Hepatic stellate cell (primary cell): ENCODE measurements at regions not wholly inside any gene's neighbourhood (a gene's known extent, or its start where the extent isn't known, plus 50 kb on each side); places are given as distances from the start of the nearest gene placed in this dataset.

Source experiments
- DNase-seq: peaks from one replicate; pipeline ENCODE4 v3.0.0; 2011; ENCODE audit warnings: low spot score

DNA sequence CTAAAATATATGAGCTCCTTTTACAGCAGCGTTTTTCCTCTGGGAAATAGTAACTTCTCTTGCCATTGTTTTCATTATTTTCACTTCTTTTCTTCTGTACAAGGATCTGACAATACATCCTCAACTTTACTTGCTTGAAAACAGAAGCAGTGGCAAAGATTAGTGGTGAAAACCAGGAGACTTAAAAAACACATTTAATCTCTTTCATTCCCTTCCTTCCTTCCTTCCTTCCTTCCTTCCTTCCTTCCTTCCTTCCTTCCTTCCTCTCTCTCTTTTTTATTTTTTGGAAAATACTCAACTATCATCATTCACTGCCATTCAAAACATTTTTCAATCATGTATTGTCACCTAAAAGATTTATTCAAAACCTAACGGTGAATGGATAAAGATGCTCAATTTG is 1411.4 kb downstream of the NCAM2 start:
- no peak for DNase-seq

DNA sequence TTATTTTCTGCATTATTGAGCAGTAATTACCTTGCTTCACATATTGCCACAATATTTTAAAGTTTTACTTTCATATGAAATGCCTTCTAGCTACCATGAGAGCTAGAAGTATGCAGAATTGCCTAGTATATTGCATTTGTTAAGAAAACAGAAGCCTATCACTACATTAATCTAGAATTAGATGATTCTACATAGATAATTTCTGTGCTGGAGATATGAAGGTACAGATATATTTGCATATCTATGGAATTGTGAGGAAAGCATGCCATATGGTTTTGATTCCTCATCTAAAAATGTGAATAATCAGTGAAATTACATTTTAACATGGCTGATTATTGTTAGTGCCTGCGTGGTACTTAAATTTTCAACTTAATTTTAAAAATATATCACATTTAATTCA is 1418.3 kb downstream of the NCAM2 start:
- no peak for DNase-seq

DNA sequence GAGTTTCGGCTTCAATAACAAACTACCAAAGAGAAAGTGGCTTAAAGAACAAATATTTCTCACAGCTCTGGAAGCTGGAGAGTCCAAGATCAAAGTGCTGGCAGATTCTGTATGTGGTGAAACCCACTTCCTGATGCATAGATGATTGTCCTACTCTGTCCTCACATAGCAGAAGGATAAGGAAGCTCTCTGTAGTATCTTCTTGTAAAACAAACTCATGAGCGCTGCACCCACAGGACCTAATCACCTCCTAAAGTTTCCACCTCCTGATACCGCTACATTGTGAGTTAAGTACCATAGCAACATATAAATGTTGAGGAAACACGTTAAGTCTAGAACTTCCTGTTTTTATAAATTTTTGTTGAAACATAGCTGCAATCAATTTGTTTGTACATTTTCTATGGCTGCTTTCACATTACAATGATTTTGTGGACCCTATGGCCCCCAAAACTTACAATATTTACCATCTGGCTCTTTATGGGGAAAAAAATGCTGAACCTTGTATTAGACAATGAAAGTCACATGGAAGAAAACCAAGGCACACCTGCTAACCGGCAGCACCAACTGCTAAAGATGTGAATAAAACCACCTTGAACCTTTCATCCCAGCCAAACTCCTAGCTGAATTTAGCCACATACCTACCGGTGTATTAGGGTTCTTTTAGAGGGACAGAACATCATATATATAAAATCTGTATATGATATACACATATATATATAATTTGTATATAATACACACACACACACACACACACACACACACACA is 1423.4 kb downstream of the NCAM2 start:
- DNase-seq, result no peak

DNA sequence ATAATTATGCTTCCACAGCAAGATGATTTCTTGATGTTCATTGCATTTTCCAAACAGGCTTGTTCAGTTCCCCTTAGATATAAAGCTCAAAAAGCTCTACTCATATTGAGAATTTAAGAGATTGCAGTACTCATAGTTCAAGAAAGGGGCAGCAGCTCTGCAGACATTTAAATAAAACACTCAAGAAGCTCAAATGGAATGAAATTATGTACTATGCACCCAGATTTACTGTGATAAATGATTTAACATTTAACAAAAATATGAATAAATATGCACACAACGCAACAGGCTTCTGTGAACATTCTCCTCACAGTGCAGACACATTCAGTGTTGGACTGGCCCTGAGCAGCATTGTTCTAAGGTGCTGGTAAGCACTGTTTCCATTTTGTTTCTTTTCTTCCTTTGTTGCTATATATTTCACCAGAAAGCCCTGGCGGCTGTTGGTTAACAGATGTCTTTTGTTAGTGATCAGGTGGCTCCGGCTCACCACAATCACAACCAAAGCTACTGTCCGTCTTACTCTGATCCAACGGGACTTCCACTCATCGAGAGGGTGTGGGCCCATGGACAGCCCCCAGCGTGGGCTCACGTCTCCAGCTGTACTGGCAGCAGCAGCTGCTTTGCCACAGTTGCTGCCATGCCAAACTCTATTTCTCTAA is 1440.3 kb downstream of the NCAM2 start:
- no peak for DNase-seq

DNA sequence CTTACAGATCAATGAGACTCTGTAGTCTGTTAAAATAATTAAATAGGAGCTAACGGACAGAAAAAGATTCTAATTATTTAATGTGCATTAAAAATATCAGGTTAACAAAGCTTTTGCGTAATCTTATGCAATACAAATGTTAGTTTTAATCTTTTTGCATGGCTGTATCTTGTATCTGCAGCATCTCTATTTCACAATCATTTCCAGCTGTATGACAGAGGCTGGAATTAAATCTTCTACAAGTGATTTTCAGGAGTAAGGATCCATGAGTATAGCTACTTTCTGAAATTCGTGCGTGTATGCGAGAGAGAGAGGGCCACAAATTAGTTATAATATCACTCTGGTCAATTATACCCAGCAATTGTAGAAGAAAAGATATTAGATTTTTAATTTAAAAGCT is 1446.8 kb downstream of the NCAM2 start:
- DNase-seq, result no peak

DNA sequence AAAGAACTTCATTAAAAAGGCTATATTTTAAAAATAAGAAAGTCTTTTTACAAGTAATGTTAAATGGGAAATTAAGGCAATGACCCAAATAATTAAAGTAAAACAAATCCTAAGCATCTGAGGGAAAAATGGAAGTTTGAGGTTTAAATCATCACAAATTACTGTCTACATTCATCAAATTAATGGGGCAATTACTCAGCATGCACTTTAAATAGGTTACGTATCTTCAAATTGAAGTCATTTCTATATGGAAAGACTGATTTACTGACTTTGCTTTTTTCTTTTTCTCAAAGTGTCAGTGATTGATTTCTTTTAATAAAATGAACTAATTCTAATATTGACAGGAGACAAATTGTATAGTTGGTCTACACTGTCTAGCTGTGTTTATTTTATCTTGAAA is 1452.3 kb downstream of the NCAM2 start:
- DNase-seq, result no peak

DNA sequence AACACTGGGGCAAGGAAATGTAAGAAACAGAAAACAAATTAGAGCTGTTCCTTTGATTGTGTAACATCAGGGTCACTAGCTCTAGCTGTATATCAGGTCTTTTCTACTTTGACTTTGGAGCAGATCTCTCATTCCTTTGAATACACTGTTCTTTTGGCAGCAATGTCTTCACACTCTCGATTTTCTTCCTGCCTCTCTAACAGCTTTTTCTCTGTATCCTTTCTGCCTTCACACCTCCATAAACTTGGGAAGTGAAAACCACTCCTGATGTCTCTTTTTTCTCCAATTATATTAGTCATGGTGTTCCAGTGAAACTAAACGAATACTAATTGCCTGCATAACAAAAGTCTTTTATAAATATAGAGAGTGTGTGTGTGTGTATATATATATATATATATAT is 1458.0 kb downstream of the NCAM2 start:
- DNase-seq, result no peak

DNA sequence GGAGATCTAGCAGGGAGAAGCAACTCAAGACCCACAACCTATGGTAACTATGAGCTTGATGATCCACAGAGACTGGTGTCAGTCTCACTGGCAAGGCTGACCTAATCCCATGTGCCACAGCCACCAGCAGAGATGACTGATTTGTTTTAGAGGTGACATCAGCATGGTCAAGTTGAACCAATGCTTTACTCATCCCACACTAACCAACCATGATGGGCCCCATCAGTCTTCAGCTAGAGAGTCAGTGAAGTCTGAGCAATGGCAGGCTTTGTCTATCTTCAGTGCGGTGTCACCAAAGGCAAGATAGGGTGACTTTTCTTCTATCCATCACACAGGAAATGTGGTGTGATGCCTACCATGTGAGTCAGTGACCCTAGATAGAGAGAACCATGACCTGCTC is 1470.7 kb downstream of the NCAM2 start:
- no peak for DNase-seq

DNA sequence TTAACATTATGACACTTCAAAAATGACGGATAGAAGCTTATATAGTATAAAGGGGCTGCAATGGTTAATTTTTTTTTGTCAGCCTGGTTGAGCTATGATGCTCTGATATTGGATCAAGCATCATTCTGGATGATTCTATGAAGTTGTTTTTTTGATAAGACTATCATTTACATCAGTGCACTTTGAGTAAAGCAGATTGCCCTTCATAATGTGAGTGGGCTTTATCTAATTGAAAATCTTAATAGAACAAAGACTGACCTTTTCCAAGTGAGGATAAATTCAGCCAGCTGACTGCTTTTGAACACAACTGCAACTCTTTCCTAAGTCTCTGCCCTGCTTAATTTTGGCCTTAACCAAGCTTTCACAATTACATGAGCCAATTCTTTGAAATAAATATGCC is 1476.2 kb downstream of the NCAM2 start:
- DNase-seq, result no peak

DNA sequence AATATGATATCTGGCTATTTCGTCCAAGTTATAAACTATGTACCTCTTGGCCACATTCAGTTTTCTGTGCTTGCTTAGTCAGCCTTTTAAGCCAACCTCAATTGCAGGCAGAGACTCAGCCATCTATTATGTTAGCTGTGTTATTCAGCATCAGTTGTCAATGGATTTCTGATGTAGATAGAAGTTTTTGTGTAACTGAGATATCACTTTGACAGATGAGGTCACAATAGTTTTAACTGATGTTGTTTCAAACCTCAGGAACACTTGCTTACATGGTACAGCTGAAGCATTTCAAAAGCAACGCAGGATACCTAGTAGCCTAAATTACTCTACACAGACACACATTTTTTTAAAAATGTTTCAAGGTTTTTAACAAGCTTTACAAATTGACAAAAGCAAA is 1478.0 kb downstream of the NCAM2 start:
- DNase-seq, result no peak

DNA sequence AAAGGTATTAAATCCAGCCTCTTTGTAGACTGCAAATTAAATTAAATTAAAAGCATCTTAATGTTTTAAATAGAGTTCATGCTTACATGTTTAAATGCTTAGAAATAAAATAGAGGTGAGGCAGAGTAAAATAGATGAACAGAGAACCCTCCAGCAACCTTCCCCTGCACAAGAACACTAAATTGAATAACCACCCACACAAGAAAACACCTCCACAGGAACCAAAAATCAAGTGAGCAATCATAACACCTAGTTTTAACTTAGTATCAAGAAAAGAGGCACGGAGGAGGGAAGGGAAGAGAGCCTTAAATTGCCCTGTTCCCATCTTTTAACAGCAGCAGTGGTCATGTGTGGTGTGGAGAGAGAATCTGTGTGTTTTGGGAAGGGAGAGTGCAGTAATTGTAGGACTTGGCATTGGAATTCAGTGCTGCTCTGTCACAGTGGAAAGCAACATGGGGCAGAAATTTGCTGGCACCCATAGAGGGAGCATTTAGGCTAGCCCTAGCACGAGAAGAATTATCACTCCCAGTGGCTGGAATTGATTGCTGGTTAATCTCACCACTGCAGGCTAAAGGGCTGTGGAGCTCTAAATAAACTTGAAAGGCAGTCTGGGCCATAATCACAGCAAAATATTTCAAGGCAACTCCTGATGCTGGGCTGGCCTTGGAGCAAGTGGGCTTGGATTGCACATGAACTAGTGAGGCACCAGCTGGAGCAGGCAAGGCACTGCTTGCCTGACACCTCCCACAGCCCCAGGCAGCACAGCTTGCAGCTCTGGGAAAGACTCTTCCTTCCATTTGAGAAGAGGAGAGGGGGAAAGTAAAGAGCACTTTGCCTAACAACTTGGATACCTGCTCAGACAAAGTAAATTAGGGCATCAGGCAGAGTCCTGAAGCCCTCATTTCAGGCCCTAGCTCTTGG is 1478.8 kb downstream of the NCAM2 start:
- no peak for DNase-seq

DNA sequence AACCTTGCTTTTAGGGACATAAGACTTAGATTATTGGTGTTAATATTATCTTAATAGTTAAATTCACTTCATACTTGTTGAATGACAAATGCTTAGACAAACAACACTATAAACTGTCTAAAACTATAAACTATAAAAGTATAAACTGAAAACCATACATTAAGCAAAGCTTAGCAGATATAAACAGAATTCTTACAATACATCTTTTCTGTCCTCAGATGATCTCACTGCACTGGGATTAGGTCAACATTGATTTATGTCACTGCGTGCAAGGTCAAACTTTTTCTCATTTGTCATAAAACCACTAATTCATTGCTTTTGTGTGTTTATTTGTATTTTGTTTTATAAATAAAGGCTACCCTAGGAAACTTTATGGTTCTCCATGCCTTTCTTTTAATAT is 1491.8 kb downstream of the NCAM2 start:
- DNase-seq, result no peak

DNA sequence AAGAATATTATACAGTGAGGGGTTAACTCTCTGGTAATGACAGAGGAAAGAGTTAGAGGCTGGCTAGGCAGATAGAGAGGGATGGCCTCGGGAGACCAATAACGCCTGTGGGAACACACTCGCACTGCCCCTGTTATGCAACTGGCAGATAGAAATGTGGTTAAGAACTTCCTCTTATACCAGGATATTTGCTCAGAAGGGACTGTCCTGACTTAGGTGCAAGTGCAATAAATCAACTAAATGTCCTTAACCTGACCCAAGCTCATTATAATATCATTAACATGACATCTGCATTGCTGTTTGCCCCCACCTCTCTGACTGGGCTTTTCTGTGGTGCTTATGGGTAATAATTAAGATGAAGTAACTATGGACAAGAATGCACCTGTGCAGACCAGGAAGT is 1518.0 kb downstream of the NCAM2 start:
- no peak for DNase-seq

DNA sequence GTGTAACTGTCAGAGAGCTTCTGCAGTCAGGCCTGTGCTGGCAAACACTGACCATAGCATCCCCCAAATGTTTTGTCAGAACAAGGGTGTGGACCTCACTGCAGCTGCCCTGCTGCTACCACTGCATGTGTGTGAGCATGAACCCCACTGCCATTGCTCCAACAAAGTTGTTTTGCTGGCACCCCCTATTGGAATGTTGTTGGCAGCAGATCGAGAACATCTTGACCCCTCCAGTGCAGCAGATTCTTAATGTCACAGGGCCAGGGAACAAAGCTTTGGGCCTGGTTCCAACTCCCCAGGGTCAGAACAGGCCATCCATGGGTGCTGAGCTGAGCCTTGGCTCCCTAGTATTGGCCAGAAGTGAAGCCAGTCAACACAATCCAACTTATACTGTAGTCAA is 1537.4 kb downstream of the NCAM2 start:
- no peak for DNase-seq

DNA sequence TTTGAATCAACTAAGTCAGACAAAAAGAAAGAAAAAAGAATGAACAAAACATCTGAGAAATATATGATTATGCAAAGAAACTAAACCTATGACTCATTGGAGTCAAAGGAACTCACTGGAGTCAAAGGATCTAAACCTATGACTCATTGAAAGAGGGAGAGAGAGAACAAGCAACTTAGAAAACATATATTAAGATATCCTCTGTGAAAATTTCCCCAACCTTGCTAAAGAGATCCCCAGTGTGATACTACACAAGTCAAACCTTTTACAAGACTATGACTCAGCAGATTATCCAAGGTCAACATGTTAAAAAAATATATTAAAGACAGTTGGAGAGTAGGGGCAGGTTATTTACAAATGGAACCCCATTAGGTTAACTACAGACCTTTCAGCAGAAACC is 1538.3 kb downstream of the NCAM2 start:
- DNase-seq, result no peak

DNA sequence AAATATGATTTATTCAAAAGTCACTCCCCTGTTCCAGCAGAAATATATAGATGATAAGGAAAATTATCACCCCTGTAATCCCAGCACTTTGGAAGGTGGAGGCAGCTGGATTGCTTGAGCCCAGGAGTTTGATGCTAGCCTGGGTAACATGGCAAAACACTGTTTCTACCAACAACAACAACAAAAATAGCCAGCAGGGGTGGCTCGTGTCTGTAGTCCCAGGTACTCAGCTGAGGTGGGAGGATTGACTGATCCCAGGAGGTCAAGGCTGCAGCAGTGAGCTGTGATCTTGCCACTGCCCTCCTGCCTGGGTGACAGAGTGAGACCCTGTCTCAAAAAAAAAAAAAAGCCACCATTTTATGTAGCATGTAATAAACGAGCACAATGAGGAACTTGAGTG is 1546.5 kb downstream of the NCAM2 start:
- DNase-seq, result no peak

DNA sequence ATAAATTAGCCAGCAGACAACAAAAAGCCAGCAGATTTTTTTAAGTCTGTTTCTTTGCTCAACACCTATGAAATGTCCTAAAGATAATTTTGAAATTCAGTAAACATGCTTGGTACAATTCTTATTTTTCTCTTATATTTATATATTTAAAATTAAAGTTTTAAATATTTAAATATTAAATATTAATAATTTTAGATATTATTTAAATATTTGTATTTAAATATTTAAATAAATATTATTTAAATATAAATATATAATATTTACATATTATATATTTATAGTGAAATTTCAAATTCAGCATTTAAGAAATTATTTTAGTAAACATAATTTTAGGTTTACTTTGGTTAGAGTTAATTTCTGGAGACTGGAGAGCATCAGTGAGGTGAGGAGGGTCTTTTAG is 1554.2 kb downstream of the NCAM2 start:
- no peak for DNase-seq

DNA sequence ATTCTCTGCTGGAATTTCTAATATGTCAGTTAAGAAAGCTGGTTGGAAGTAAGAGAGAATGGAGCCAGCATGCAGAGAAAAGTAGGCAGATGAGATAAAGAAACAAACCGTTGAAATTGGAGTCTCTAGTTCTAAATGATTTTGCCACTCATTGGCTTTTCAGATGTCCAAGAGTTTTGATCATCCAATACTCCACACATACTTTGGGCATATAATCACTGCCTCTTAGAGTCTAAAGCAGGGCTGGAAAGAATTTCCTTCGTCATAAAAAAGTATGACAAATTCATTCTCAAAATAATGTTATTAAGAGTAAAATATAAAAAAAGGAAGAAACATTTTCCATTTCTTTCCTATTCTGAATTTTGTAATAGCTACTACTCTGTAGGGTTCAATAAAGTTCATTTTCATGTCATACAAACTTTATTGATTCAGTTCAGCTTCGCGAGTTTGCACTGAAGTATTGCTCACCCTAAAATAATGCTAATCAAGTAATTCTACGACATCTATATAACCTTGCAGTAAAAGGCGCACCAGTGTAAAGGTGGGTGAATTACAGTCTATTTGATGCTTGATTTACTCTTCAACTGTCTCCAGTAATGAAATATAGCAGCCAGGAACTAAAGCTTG is 1556.6 kb downstream of the NCAM2 start:
- DNase-seq, result no peak

DNA sequence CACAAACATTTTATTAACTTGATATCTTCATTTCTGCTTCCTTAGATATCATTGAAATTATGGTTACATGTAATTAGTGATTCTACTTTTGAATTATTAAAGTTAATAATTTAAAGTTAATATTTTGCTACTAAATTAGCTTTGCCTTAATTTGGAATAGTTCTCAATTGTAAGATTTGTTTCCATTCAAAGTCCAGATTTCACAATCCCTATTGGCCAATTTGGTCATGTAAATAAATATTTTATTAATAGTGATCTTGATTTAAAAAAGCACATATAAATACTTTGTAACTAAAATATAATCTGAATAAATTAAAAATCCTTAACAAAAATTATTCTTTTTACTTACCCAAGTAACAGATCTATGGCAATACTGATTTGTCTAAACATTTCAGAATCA is 1558.6 kb downstream of the NCAM2 start:
- DNase-seq, result no peak

DNA sequence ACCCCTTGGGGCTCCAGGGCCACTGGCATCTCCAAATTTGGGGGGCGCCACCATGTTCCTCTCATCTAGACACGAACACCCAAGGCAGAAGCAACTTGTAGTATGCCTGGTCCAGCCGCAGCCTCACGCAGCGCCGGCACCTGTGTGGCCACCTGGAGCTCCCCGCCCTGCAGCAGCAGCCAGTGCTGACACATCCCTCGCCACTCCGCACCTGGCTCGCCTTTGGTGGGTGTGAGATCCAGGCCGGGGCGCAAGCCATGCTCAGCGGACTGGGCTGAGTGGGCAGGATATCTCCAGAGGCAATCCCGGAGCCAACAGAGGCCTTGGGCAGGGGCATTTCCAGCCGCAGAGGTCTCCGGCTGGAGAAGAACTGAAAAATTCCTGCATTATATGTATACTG is 1563.7 kb downstream of the NCAM2 start:
- no peak for DNase-seq

DNA sequence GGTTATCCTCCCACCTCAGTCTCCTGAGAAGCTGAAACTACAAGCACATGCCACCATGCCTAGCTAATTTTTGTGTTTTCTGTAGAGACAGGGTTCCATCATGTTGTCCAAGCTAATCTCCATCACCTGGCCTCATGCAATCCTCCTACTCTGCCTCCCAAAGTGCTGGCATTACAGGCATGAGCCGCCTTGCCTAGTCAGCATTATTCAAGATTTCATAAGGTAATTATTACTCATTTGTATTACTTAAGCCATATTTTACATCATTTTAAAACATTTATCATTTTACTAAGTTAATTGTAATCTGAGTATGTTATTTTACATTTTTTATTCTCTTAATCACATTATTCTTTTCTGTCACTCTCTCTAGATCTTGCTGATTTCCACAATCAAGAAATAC is 1575.6 kb downstream of the NCAM2 start:
- no peak for DNase-seq

DNA sequence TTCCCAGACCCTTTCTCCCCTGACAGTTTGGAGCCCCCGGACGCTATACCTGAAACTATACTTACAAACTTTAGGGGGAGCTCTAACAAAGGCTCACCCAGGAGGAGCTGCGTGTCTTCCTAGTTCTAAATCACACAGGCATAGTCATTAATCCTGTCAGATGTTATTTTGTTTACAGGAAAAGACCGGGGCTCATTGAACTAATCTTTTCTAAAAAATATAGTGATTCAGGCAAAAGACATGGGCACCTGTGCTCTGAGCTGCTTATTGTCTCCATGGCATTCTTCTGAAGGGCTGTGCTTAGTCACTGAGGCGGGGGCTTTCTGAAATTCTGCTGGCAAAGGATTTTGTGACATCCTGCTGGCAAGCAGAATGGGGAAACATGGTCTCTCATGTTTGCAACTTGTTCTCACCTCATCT is 1577.0 kb downstream of the NCAM2 start:
- no peak for DNase-seq

DNA sequence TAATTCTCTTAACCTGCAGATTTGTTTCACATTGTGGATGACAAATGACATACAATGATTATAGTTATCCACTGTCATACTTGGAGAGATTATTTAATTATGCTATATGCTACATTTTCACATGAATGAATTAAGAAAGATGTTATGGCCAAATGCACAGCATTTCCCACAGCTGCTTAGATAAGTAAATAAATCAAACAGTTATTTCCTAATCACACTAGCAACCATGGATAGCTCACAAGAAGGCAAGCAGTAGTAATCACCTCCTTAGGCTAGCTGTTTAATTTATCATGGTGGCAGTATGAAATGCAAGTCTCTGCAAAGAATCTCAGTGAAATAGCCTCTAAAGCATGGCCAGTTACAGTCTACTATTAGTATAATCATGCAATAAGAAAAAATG is 1581.5 kb downstream of the NCAM2 start:
- no peak for DNase-seq
